ENCODE measurements at regions not wholly inside any gene's neighbourhood (a gene's known extent, or its start where the extent isn't known, plus 50 kb on each side); places are given as distances from the start of the nearest gene placed in this dataset.
"Not testable (repeated sequence)": the region's sequence is repeated elsewhere in the genome, so short reads cannot be mapped to it uniquely, and the experiment has no call there.

GRCh38 chr7:79774150-79774549, 320.7 kb upstream of the MAGI2 start:
- TF ChIP-seq CTCF (IDR thresholded peaks at IDR 0.05; ENCODE audit: low read depth, low read length): no peak
- no peak overlapping the region for H3K27ac ChIP-seq
- no peaks in the 10 kb centered on the region for H3K27me3 ChIP-seq
- H3K9me3 ChIP-seq (ENCODE audit: low read depth): no peaks in the 10 kb centered on the region
- no peaks in the 10 kb centered on the region for H3K36me3 ChIP-seq
- H3K4me1 ChIP-seq (ENCODE audit: low read depth): peaks cover 21% of the 10 kb centered on the region
- H3K4me3 ChIP-seq: no peak overlapping the region
- DNase-seq (ENCODE audit: low read depth in 1 of 2, low spot score in 1 of 2): no peak

DNA sequence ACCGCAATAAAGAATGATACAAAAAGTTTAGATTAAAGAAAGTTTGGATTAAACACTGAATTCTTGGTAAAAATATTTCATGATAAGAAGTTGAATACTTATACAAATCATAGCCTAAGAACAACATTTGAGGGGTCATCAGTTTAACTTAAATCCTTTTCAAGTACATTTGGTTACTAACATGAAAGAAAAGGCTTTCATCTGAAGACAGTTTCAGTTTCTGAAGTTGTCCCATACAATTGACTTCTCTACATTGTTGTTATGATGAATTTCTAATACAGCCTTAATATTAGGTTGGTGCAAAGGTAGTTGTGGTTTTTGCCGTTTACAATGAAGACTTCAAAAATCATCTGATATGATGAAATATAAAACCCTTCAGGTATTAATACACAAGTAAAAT, 317.5 kb upstream of the MAGI2 start:
- H3K27ac ChIP-seq: no peak overlapping the region
- no peaks in the 10 kb centered on the region for H3K27me3 ChIP-seq
- no peak for DNase-seq (ENCODE audit: low read depth in 1 of 2, low spot score in 1 of 2)
- H3K4me1 ChIP-seq (ENCODE audit: low read depth): peaks cover 10% of the 10 kb centered on the region
- H3K9me3 ChIP-seq (ENCODE audit: low read depth): no peaks in the 10 kb centered on the region
- no peaks in the 10 kb centered on the region for H3K36me3 ChIP-seq
- no peak for TF ChIP-seq CTCF (IDR thresholded peaks at IDR 0.05; ENCODE audit: low read depth, low read length)
- H3K4me3 ChIP-seq: no peak overlapping the region

DNA sequence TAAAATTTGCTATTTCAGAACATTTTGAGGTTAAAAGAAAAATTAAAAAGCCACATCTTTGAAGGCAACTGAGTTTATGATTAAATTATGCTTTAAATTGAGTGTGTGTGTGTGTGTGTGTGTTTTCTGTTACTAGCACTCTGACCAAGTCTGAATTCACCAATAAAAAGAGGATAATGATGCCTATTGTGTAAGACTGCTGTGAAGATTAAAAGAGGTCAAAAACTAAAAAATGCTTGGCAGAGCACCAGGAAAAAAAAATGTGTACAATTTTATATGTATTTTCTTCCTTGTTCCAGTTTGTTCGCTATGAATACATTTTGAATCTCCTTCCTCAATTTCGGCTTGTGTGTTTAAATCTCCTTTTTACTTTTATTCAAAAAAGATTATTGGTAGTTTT, 316.6 kb upstream of the MAGI2 start:
- no peaks in the 10 kb centered on the region for H3K9me3 ChIP-seq (ENCODE audit: low read depth)
- peaks cover 10% of the 10 kb centered on the region for H3K4me1 ChIP-seq (ENCODE audit: low read depth)
- no peaks in the 10 kb centered on the region for H3K27me3 ChIP-seq
- no peaks in the 10 kb centered on the region for H3K36me3 ChIP-seq
- DNase-seq (ENCODE audit: low read depth in 1 of 2, low spot score in 1 of 2): peak in 1 of 2 donors; percentile 69
- H3K27ac ChIP-seq: no peak overlapping the region
- no peak for TF ChIP-seq CTCF (IDR thresholded peaks at IDR 0.05; ENCODE audit: low read depth, low read length)
- no peak overlapping the region for H3K4me3 ChIP-seq

DNA sequence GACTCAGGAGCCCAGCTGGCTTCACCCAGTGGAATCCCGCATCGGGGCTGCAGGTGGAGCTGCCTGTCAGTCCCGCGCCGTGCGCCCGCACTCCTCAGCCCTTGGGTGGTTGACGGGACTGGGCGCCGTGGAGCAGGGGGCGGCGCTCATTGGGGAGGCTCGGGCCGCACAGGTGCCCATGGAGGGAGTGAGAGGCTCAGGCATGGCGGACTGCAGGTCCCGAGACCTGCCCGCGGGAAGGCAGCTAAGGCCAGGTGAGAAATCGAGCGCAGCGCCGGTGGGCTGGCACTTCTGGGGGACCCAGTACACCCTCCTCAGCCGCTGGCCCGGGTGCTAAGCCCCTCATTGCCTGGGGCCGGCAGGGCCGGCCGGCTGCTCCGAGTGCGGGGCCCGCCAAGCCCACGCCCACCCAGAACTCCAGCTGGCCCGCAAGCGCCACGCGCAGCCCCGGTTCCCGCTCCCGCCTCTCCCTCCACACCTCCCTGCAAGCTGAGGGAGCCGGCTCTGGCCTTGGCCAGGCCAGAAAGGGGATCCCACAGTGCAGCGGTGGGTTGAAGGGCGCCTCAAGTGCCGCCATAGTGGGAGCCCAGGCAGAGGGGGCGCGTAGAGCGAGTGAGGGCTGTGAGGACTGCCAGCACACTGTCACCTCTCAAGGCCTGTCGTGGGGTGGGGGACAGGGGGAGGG, 314.6 kb upstream of the MAGI2 start:
- H3K4me1 ChIP-seq (ENCODE audit: low read depth): peaks cover 10% of the 10 kb centered on the region
- not testable (repeated sequence) for H3K27ac ChIP-seq; H3K9me3 ChIP-seq (ENCODE audit: low read depth); DNase-seq (ENCODE audit: low read depth in 1 of 2, low spot score in 1 of 2); H3K36me3 ChIP-seq; H3K4me3 ChIP-seq; H3K27me3 ChIP-seq

DNA sequence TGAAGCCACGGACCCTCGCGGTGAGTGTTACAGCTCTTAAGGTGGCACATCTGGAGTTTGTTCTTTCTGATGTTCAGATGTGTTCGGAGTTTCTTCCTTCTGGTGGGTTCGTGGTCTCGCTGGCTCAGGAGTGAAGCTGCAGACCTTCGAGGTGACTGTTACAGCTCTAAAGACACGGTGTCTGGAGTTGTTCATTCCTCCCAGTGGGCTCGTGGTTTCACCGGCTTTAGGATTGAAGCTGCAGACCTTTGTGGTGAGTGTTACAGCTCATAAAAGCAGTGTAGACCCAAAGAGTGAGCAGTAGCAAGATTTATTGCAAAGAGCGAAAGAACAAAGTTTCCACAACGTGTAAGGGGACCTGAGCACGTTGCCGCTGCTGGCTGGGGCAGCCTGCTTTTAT, 313.7 kb upstream of the MAGI2 start:
- H3K36me3 ChIP-seq; H3K27ac ChIP-seq; H3K4me3 ChIP-seq; DNase-seq (ENCODE audit: low read depth in 1 of 2, low spot score in 1 of 2); H3K9me3 ChIP-seq (ENCODE audit: low read depth); H3K27me3 ChIP-seq: not testable (repeated sequence)
- H3K4me1 ChIP-seq (ENCODE audit: low read depth): peaks cover 10% of the 10 kb centered on the region

GRCh38 chr7:79761876-79762429, 308.5 kb upstream of the MAGI2 start:
- no peak for TF ChIP-seq CTCF (IDR thresholded peaks at IDR 0.05; ENCODE audit: low read depth, low read length)
- peak in 1 of 2 donors; percentile 3 for DNase-seq (ENCODE audit: low read depth in 1 of 2, low spot score in 1 of 2)
- no peaks in the 10 kb centered on the region for H3K4me1 ChIP-seq (ENCODE audit: low read depth)
- H3K27me3 ChIP-seq: no peaks in the 10 kb centered on the region
- no peaks in the 10 kb centered on the region for H3K36me3 ChIP-seq
- no peaks in the 10 kb centered on the region for H3K9me3 ChIP-seq (ENCODE audit: low read depth)
- no peak overlapping the region for H3K27ac ChIP-seq
- H3K4me3 ChIP-seq: no peak overlapping the region

DNA sequence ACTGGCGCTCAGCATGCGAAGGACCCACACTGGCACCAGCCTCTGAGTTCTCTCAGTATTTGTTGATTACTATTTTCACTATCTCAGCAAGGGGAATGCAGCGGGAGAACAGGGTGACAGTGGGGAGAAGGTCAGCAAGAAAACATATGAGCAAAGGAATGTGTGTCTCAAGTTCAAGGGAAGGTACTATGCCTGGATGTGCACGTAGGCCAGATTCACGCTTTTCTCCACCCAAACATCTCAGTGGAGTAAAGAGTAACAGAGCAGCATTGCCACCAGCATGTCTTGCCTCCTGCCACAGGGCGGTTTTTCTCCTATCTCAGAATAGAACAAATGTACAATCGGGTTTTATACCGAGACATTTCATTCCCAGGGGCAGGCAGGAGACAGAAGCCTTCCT, 297.5 kb upstream of the MAGI2 start:
- not testable (repeated sequence) for H3K36me3 ChIP-seq; H3K27me3 ChIP-seq; H3K9me3 ChIP-seq (ENCODE audit: low read depth); H3K4me1 ChIP-seq (ENCODE audit: low read depth); H3K4me3 ChIP-seq; DNase-seq (ENCODE audit: low read depth in 1 of 2, low spot score in 1 of 2); H3K27ac ChIP-seq

All from cardiac muscle cell (in vitro differentiated cells and primary cell).